ENCODE measurements at regions not wholly inside any gene's neighbourhood (a gene's known extent, or its start where the extent isn't known, plus 50 kb on each side); places are given as distances from the start of the nearest gene placed in this dataset.

DNA sequence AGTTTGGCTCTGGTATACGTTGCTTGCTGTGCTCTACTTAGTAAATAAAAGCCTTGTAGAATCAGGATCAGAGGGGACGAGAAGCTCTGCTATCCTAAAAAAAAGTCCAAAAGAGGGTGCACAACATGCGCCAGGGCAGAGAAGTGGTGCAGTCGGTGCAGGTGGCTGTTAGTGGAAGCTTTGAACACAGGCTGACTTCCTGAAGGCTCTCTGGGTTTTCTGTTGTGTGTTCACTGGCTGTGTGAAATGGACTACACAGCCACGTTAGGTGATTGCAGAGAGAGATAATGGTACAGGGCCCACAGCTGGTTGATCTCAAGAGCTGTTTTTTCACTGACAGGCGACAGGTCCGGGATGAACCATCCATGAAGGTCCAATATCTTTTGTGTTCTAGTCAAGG is 167.4 kb downstream of the TMEM167A start:
- CTCF ChIA-PET (ENCODE audit: low intra/inter-chr PET ratio, low total read pairs) = no interaction called here
- POLR2A ChIA-PET = no interaction called here
- TF ChIP-seq ZNF136 (CRISPR knock-in tag; IDR thresholded peaks at IDR 0.05; ENCODE audit: low read depth) (no peak), ZBTB1 (CRISPR knock-in tag; IDR thresholded peaks at IDR 0.05; ENCODE audit: borderline replicate concordance) (no peak), HCFC1 (IDR thresholded peaks at IDR 0.05; ENCODE audit: low read depth, low read length) (no peak), THAP7 (CRISPR knock-in tag; IDR thresholded peaks at IDR 0.05) (no peak), ZNF576 (CRISPR knock-in tag; IDR thresholded peaks at IDR 0.05) (no peak), KIAA2018 (CRISPR knock-in tag; IDR thresholded peaks at IDR 0.05; ENCODE audit: borderline replicate concordance) (no peak), ZNF788 (CRISPR knock-in tag; IDR thresholded peaks at IDR 0.05; ENCODE audit: borderline replicate concordance) (no peak), CEBPG (CRISPR knock-in tag; IDR thresholded peaks at IDR 0.05) (no peak), ISX (CRISPR knock-in tag; conservative IDR thresholded peaks at IDR 0.05) (no peak), FOXP1 (IDR thresholded peaks at IDR 0.05) (no peak), FOXP1 (CRISPR knock-in tag; IDR thresholded peaks at IDR 0.05) (no peak), HMGA1 (CRISPR knock-in tag; conservative IDR thresholded peaks at IDR 0.05) (no peak)
- TF ChIP-seq, protein P1, sequence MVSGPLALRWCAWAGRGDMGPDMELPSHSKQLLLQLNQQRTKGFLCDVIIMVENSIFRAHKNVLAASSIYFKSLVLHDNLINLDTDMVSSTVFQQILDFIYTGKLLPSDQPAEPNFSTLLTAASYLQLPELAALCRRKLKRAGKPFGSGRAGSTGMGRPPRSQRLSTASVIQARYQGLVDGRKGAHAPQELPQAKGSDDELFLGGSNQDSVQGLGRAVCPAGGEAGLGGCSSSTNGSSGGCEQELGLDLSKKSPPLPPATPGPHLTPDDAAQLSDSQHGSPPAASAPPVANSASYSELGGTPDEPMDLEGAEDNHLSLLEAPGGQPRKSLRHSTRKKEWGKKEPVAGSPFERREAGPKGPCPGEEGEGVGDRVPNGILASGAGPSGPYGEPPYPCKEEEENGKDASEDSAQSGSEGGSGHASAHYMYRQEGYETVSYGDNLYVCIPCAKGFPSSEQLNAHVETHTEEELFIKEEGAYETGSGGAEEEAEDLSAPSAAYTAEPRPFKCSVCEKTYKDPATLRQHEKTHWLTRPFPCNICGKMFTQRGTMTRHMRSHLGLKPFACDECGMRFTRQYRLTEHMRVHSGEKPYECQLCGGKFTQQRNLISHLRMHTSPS (CRISPR knock-in tag; IDR thresholded peaks at IDR 0.05; ENCODE audit: low read depth) = no peak
- TF ChIP-seq, protein P2, sequence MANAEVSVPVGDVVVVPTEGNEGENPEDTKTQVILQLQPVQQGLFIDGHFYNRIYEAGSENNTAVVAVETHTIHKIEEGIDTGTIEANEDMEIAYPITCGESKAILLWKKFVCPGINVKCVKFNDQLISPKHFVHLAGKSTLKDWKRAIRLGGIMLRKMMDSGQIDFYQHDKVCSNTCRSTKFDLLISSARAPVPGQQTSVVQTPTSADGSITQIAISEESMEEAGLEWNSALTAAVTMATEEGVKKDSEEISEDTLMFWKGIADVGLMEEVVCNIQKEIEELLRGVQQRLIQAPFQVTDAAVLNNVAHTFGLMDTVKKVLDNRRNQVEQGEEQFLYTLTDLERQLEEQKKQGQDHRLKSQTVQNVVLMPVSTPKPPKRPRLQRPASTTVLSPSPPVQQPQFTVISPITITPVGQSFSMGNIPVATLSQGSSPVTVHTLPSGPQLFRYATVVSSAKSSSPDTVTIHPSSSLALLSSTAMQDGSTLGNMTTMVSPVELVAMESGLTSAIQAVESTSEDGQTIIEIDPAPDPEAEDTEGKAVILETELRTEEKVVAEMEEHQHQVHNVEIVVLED (CRISPR knock-in tag; IDR thresholded peaks at IDR 0.05; ENCODE audit: borderline replicate concordance) = no peak

More for the DNA sequence above, 167.4 kb downstream of the TMEM167A start:
- no peak overlapping the region for H3K4me3 ChIP-seq (replicated peaks in 1 of 3; ENCODE audit: insufficient read depth in 1 of 3, low read depth in 2 of 3, low read length in 3 of 3)
- no peaks in the 10 kb centered on the region for H3K4me1 ChIP-seq (ENCODE audit: insufficient read depth, low read length)
- H2AFZ ChIP-seq (ENCODE audit: low read length) = no peak overlapping the region
- WGBS (ENCODE audit: low lambda C conversion rate) = 37% methylated on average over 6 of the region's 7 CpGs
- no TSS peak for BruUV-seq (replicated peaks)
- H3K27ac ChIP-seq (ENCODE audit: extremely low read length, insufficient read depth, low read length) = no peak overlapping the region
- no peak overlapping the region for H3K9ac ChIP-seq (ENCODE audit: insufficient read depth, low read depth, low read length)
- H4K20me1 ChIP-seq (ENCODE audit: insufficient read depth, low read length) = no peaks in the 10 kb centered on the region
- H3K79me2 ChIP-seq (ENCODE audit: insufficient read depth, low read length) = no peaks in the 10 kb centered on the region
- DNase-seq (ENCODE audit: low spot score) (no peak), ATAC-seq (no peak), FAIRE-seq (no peak)
- intact Hi-C loops (cut with micrococcal nuclease; ENCODE audit: unreplicated experiment) (no loop called here), in situ Hi-C loops (cut with HindIII; ENCODE audit: extremely low pct_ligation_motif_present, low pct_unique_long_range_greater_than_20kb) (no loop called here)
- H3K4me2 ChIP-seq (ENCODE audit: low read depth, low read length) = no peak overlapping the region
- H3K9me3 ChIP-seq (ENCODE audit: low read length) = no peaks in the 10 kb centered on the region
- no peaks in the 10 kb centered on the region for H3K36me3 ChIP-seq (replicated peaks in 1 of 2; ENCODE audit: control insufficient read depth in 1 of 2, insufficient read depth in 2 of 2, low read length in 2 of 2)
- no peaks in the 10 kb centered on the region for H3K27me3 ChIP-seq (ENCODE audit: control insufficient read depth in 1 of 2, insufficient read depth in 2 of 2, low read length in 2 of 2)

Data from HepG2 (cell line).